H9 (cell line): ENCODE measurements at regions not wholly inside any gene's neighbourhood (a gene's known extent, or its start where the extent isn't known, plus 50 kb on each side); places are given as distances from the start of the nearest gene placed in this dataset.

Source experiments
- DNase-seq: peaks from one replicate; pipeline ENCODE4 v3.0.0-alpha.2; 2017
- H2AFZ ChIP-seq: one replicate; pipeline ENCODE4 v1.6.1; 2013; ENCODE audit warnings: mild to moderate bottlenecking, low read length, control low read depth, moderate library complexity
- H2AK5ac ChIP-seq: 2 replicates; pipeline ENCODE4 v1.6.1; 2013; ENCODE audit warnings: low read length, control low read depth, mixed read lengths; ENCODE audit not compliant: insufficient read length
- H2BK120ac ChIP-seq: one replicate; pipeline ENCODE4 v1.6.1; 2013; ENCODE audit warnings: low read depth, mild to moderate bottlenecking, low read length, control low read depth, inconsistent platforms; ENCODE audit not compliant: poor library complexity, severe bottlenecking
- H2BK12ac ChIP-seq: 2 replicates; pipeline ENCODE4 v1.6.1; 2013; ENCODE audit warnings: low read length, control low read depth, mixed read lengths, low read depth; ENCODE audit not compliant: insufficient read length
- H2BK15ac ChIP-seq: 2 replicates; pipeline ENCODE4 v1.6.1; 2013; ENCODE audit warnings: low read depth, low read length, control low read depth
- H2BK20ac ChIP-seq: one replicate; pipeline ENCODE4 v1.6.1; 2013; ENCODE audit warnings: low read depth, mild to moderate bottlenecking, low read length, control low read depth, inconsistent platforms; ENCODE audit not compliant: poor library complexity, severe bottlenecking
- H2BK5ac ChIP-seq: 2 replicates; pipeline ENCODE4 v1.6.1; 2013; ENCODE audit warnings: low read length, control low read depth, mixed read lengths; ENCODE audit not compliant: insufficient read length
- H3K14ac ChIP-seq: 2 replicates; pipeline ENCODE4 v1.6.1; 2013; ENCODE audit warnings: low read length, control low read depth; ENCODE audit not compliant: insufficient read depth
- H3K18ac ChIP-seq: 2 replicates; pipeline ENCODE4 v1.6.1; 2013; ENCODE audit warnings: low read depth, mild to moderate bottlenecking, mixed read lengths, low read length, control low read depth; ENCODE audit not compliant: insufficient read length
- H3K23ac ChIP-seq: 2 replicates; pipeline ENCODE4 v1.6.1; 2013; ENCODE audit warnings: low read length, control low read depth, mixed read lengths, low read depth; ENCODE audit not compliant: insufficient read length
- H3K23me2 ChIP-seq: 2 replicates; pipeline ENCODE4 v1.6.1; 2013; ENCODE audit warnings: low read depth, mild to moderate bottlenecking, mixed read lengths, low read length, control low read depth; ENCODE audit not compliant: insufficient read length, poor library complexity, severe bottlenecking
- H3K27ac ChIP-seq: 2 replicates; pipeline ENCODE4 v1.5.1; 2013; ENCODE audit warnings: low read length, control low read depth, mixed read lengths, low read depth; ENCODE audit not compliant: insufficient read length
- H3K27me3 ChIP-seq: 2 replicates; pipeline ENCODE4 v1.6.1; 2013; ENCODE audit warnings: low read length, control low read depth, inconsistent platforms; ENCODE audit not compliant: insufficient read depth
- H3K4ac ChIP-seq: 2 replicates; pipeline ENCODE4 v1.6.1; 2013; ENCODE audit warnings: low read depth, mild to moderate bottlenecking, control low read depth, inconsistent platforms, low read length, moderate library complexity
- H3K4me1 ChIP-seq: 2 replicates; pipeline ENCODE4 v1.6.1; 2013; ENCODE audit warnings: low read length, control low read depth, inconsistent platforms; ENCODE audit not compliant: insufficient read depth
- H3K4me2 ChIP-seq: 2 replicates; pipeline ENCODE4 v1.6.1; 2013; ENCODE audit warnings: low read length, control low read depth, mixed read lengths; ENCODE audit not compliant: insufficient read length, insufficient read depth
- H3K56ac ChIP-seq: 2 replicates; pipeline ENCODE4 v1.6.1; 2013; ENCODE audit warnings: low read depth, mild to moderate bottlenecking, mixed read lengths, low read length, control low read depth; ENCODE audit not compliant: insufficient read length
- H3K79me1 ChIP-seq: 2 replicates; pipeline ENCODE4 v1.6.1; 2013; ENCODE audit warnings: low read depth, mild to moderate bottlenecking, moderate library complexity, low read length, control low read depth, inconsistent platforms; ENCODE audit not compliant: insufficient read depth, poor library complexity, severe bottlenecking
- H3K79me2 ChIP-seq: 2 replicates; pipeline ENCODE4 v1.6.1; 2013; ENCODE audit warnings: low read length, control low read depth, inconsistent platforms; ENCODE audit not compliant: insufficient read depth
- H3K9ac ChIP-seq: 2 replicates; pipeline ENCODE4 v1.6.1; 2013; ENCODE audit warnings: low read length, control low read depth, mixed read lengths; ENCODE audit not compliant: insufficient read length; ENCODE audit errors: extremely low read depth
- H3K9me3 ChIP-seq: one replicate; pipeline ENCODE4 v1.6.1; 2013; ENCODE audit warnings: low read depth, low read length, inconsistent platforms; ENCODE audit not compliant: control insufficient read depth
- H3T11ph ChIP-seq: one replicate; pipeline ENCODE4 v1.6.1; 2013; ENCODE audit warnings: mild to moderate bottlenecking, low read length, control low read depth, inconsistent platforms
- H4K20me1 ChIP-seq: one replicate; pipeline ENCODE4 v1.6.1; 2013; ENCODE audit not compliant: control insufficient read depth, insufficient read length, insufficient read depth
- H4K5ac ChIP-seq: 2 replicates; pipeline ENCODE4 v1.6.1; 2013; ENCODE audit warnings: low read depth, mild to moderate bottlenecking, mixed read lengths, low read length, control low read depth; ENCODE audit not compliant: insufficient read length
- H4K8ac ChIP-seq: replicated peaks from 2 replicates; pipeline ENCODE4 v1.6.1; 2013; ENCODE audit warnings: low read length, control low read depth, mixed read lengths, low read depth; ENCODE audit not compliant: insufficient read length
- H4K91ac ChIP-seq: 2 replicates; pipeline ENCODE4 v1.6.1; 2013; ENCODE audit warnings: low read depth, mild to moderate bottlenecking, moderate library complexity, mixed read lengths, low read length, control low read depth; ENCODE audit not compliant: insufficient read length
- H3K27ac Mint-ChIP-seq, 3 experiments: 2 replicates in 2 of 3; 3 replicates in 1 of 3; pipeline ENCODE4 v1.8.0; 2020 to 2021; ENCODE audit warnings: mixed read lengths in 3 of 3, mild to moderate bottlenecking in 1 of 3, moderate library complexity in 1 of 3
- H3K27me3 Mint-ChIP-seq: 2 replicates; pipeline ENCODE4 v1.8.0; 2021; ENCODE audit warnings: low read depth, mild to moderate bottlenecking, moderate library complexity, mixed read lengths
- H3K36me3 Mint-ChIP-seq, 3 experiments: 2 replicates in 2 of 3; 3 replicates in 1 of 3; pipeline ENCODE4 v1.8.0; 2020 to 2021; ENCODE audit warnings: low read depth in 3 of 3, mixed read lengths in 3 of 3; ENCODE audit not compliant: insufficient read depth in 1 of 3
- H3K4me1 Mint-ChIP-seq, 2 experiments: 2 replicates each; pipeline ENCODE4 v1.8.0; 2020; ENCODE audit warnings: mixed read lengths in 2 of 2
- H3K4me3 Mint-ChIP-seq, 2 experiments: 2 replicates in 1 of 2; 3 replicates in 1 of 2; pipeline ENCODE4 v1.8.0; 2020 to 2021; ENCODE audit warnings: mild to moderate bottlenecking in 2 of 2, mixed read lengths in 2 of 2, moderate library complexity in 1 of 2
- H3K9me3 Mint-ChIP-seq, 2 experiments: 2 replicates in 1 of 2; 3 replicates in 1 of 2; pipeline ENCODE4 v1.8.0; 2020; ENCODE audit warnings: mild to moderate bottlenecking in 2 of 2, mixed read lengths in 2 of 2, moderate library complexity in 1 of 2
- CTCF ChIP-seq: fragments of 200-600 bp; sonication (generic); conservative IDR thresholded peaks from 3 replicates; pipeline ENCODE4 v1.8.0; 2021; ENCODE audit warnings: antibody characterized with exemption, mild to moderate bottlenecking
- WGBS: extraction: QIAGEN DNeasy Blood & Tissue Kit; methylation state at CpG from one replicate; pipeline ENCODE4 v1.1.7; 2013; ENCODE audit warnings: missing lambda C conversion rate, low lambda C conversion rate, mixed read lengths; ENCODE audit not compliant: insufficient read length; ENCODE audit errors: extremely low coverage; 5-methylcytosine and 5-hydroxymethylcytosine counted together

DNA sequence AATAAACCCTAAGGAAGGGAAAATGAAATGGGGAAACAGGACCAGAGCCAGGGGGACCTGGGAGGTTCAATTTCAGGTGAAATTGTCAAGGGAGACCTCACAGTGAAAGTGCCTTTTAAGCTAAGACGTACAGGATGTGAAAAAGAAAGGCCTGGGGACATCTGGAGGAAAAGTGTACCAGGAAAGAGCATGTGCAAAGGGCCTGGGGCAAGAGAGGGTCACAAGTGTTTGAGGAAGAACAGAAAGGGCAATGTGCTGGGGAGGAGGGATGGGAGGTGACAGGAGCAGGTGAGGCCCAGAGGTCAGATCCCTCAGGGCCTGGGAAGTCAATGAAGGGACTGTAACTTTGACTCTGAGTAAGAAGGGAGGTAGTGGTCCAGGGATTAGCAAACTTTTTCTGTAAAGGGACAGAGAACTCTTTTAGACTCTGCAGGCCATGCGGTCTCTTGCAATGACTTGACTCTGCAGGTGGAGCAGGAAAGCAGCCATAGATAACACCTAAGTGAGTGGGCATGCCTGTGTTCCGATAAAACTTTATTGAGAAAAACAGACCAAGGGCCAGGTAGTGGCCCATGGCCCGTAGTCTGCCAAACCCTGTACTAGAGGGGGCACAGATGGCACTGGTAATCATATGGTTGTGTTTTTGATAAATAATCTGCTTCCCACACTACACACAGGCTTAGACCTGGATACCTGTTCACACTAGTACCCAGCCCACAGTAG is 93.8 kb downstream of the LITAF start:
- no peak overlapping the region for H2AK5ac ChIP-seq
- H3K27ac ChIP-seq: no peak overlapping the region
- H3K4me2 ChIP-seq: peak overlapping the region; percentile 28
- H3K14ac ChIP-seq: no peak overlapping the region
- Mint-ChIP-seq H3K4me3 (peak overlapping the region in 1 of 2 experiments; percentile 50; a peak in 2 of 5 replicates), H3K27me3 (no peaks in the 10 kb centered on the region), H3K27ac (peak overlapping the region in 1 of 3 experiments; percentile 88; a peak in 2 of 7 replicates), H3K9me3 (peaks cover 10 to 16% of the 10 kb centered on the region in 2 experiments), H3K4me1 (peaks cover 18 to 40% of the 10 kb centered on the region in 2 experiments), H3K36me3 (peaks cover 0 to 19% (median 0%) of the 10 kb centered on the region in 3 experiments; a peak in 6 of 7 replicates)
- no peak overlapping the region for H3T11ph ChIP-seq
- no peak overlapping the region for H4K8ac ChIP-seq
- no peaks in the 10 kb centered on the region for H3K79me1 ChIP-seq
- H3K4ac ChIP-seq: no peak overlapping the region
- no peak overlapping the region for H2BK15ac ChIP-seq
- H4K5ac ChIP-seq: no peak overlapping the region
- no peaks in the 10 kb centered on the region for H3K27me3 ChIP-seq
- WGBS: no CpG with 5 or more reads among the region's 4 CpGs
- no peak overlapping the region for H2BK12ac ChIP-seq
- H4K20me1 ChIP-seq: no peaks in the 10 kb centered on the region
- H4K91ac ChIP-seq: no peak overlapping the region
- H2AFZ ChIP-seq: no peak overlapping the region
- no peak overlapping the region for H3K56ac ChIP-seq
- no peak for DNase-seq
- no peak overlapping the region for H3K23ac ChIP-seq
- peaks cover 2% of the 10 kb centered on the region; the same call in 1 of the 2 replicates for H3K4me1 ChIP-seq
- no peak overlapping the region for H2BK20ac ChIP-seq
- H2BK5ac ChIP-seq: no peak overlapping the region
- H3K18ac ChIP-seq: no peak overlapping the region
- no peaks in the 10 kb centered on the region for H3K23me2 ChIP-seq
- no peak for TF ChIP-seq CTCF
- H3K9ac ChIP-seq: no peak overlapping the region
- H2BK120ac ChIP-seq: no peak overlapping the region
- no peaks in the 10 kb centered on the region for H3K79me2 ChIP-seq
- H3K9me3 ChIP-seq: no peaks in the 10 kb centered on the region
